Neural progenitor cell (in vitro differentiated cells): ENCODE measurements at regions not wholly inside any gene's neighbourhood (a gene's known extent, or its start where the extent isn't known, plus 50 kb on each side); places are given as distances from the start of the nearest gene placed in this dataset.

ENCODE experiments used
- EZH2 ChIP-seq: fragments of 200-600 bp; sonication (generic); IDR thresholded peaks from 2 replicates; pipeline ENCODE4 v1.6.1; 2017; ENCODE audit warnings: antibody characterized with exemption, mild to moderate bottlenecking, moderate library complexity
- TF ChIP-seq, protein P1 (sequence below): fragments of 200-600 bp; sonication (generic); IDR thresholded peaks from 2 replicates; pipeline ENCODE4 v1.5.1; 2017; ENCODE audit warnings: antibody characterized with exemption, mild to moderate bottlenecking

DNA sequence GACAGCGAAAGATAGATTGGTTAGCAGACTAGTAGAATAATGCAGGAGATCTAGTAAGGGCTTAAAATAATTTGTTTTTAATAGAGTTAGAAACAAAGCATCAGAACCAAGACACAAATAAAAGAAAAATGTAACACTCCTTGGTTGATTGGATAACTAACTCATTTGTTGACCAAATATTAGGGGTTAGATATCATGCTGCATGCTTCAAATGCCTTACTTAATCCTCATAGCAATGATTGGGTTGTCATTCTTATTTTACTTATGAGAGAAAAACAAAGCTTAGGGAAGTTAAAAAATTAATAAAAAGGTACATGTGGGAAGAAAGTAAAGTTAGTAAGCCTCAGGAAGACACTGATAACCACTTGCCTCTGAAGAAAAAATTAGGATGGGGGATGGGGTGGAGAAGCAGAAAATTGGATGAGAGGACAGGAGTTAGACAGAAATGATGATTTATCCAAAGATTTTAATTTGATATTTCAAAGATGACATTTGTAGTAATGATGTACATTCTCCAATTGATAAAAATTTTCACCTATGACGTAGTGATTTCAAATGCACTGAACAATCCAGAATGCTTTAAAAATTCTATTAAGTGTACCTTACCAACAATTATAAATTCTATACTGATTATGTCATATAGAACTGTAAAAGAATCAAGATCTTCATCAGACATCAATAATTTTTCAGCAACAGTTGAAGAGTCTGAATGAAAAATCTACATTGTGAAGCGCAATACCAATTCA is 374.7 kb downstream of the COL11A1 start:
- TF ChIP-seq, protein P1, sequence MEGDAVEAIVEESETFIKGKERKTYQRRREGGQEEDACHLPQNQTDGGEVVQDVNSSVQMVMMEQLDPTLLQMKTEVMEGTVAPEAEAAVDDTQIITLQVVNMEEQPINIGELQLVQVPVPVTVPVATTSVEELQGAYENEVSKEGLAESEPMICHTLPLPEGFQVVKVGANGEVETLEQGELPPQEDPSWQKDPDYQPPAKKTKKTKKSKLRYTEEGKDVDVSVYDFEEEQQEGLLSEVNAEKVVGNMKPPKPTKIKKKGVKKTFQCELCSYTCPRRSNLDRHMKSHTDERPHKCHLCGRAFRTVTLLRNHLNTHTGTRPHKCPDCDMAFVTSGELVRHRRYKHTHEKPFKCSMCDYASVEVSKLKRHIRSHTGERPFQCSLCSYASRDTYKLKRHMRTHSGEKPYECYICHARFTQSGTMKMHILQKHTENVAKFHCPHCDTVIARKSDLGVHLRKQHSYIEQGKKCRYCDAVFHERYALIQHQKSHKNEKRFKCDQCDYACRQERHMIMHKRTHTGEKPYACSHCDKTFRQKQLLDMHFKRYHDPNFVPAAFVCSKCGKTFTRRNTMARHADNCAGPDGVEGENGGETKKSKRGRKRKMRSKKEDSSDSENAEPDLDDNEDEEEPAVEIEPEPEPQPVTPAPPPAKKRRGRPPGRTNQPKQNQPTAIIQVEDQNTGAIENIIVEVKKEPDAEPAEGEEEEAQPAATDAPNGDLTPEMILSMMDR = no peak
- TF ChIP-seq EZH2 = no peak
